Cardiac septum (tissue), 1 donor: ENCODE measurements at regions not wholly inside any gene's neighbourhood (a gene's known extent, or its start where the extent isn't known, plus 50 kb on each side); places are given as distances from the start of the nearest gene placed in this dataset.

ENCODE experiments used
- DNase-seq: peaks from one replicate; pipeline ENCODE4 v3.0.0-alpha.2; 2020; ENCODE audit warnings: low spot score
- intact Hi-C: fragments of 100-400 bp; cut with DNase I; formaldehyde crosslinking; loops from one replicate; pipeline ENCODE4 v1.14.0; 2022
- donor health status: DM: no; HTN: no; CAD: no.

GRCh38 chr6:163971841-163972838 lies 557.6 kb downstream of the QKI start:
- DNase-seq: no peak
- intact Hi-C loops: no loop called here

GRCh38 chr6:163970846-163971564 lies 556.5 kb downstream of the QKI start:
- DNase-seq: no peak
- intact Hi-C loops: no loop called here

GRCh38 chr6:163965426-163966348 lies 551.2 kb downstream of the QKI start:
- intact Hi-C loops: loop anchor here (1.0 to 10.0 kb wide), 2 partner anchors 144 to 959 kb away; no protein-coding TSS in a partner anchor
- no peak for DNase-seq

GRCh38 chr6:163964789-163965188 lies 550.3 kb downstream of the QKI start:
- intact Hi-C loops: loop anchor here (1.0 to 10.0 kb wide), 3 partner anchors 145 to 960 kb away; no protein-coding TSS in a partner anchor
- DNase-seq: no peak

GRCh38 chr6:163963205-163964120 lies 548.9 kb downstream of the QKI start:
- no peak for DNase-seq
- intact Hi-C loops: loop anchor here (2.0 to 10.0 kb wide), 4 partner anchors 143 to 961 kb away; no protein-coding TSS in a partner anchor

- no peak for DNase-seq
- intact Hi-C loops: loop anchor here (2.0 to 10.0 kb wide), 4 partner anchors 144 to 962 kb away; no protein-coding TSS in a partner anchor
Measured at GRCh38 chr6:163962627-163963117, 548.2 kb downstream of the QKI start.

- intact Hi-C loops: loop anchor here (5.0 to 10.0 kb wide), 2 partner anchors 213 to 965 kb away; no protein-coding TSS in a partner anchor
- no peak for DNase-seq
Measured at GRCh38 chr6:163960128-163960527, 545.6 kb downstream of the QKI start.

- intact Hi-C loops: loop anchor here (5.0 to 10.0 kb wide), 3 partner anchors 376 to 1104 kb away; no protein-coding TSS in a partner anchor
Measured at GRCh38 chr6:163958646-163959045, 544.1 kb downstream of the QKI start.

GRCh38 chr6:163956571-163957407 lies 542.3 kb downstream of the QKI start:
- peak; percentile 89 for DNase-seq
- intact Hi-C loops: loop anchor here (2.0 to 10.0 kb wide), 4 partner anchors 374 to 1102 kb away; no protein-coding TSS in a partner anchor

More at GRCh38 chr6:163958646-163959045, 544.1 kb downstream of the QKI start:
- no peak for DNase-seq

GRCh38 chr6:163955756-163956155 lies 541.2 kb downstream of the QKI start:
- intact Hi-C loops: loop anchor here (2.0 to 10.0 kb wide), 4 partner anchors 373 to 1101 kb away; no protein-coding TSS in a partner anchor
- DNase-seq: no peak

- intact Hi-C loops: loop anchor here (5.0 to 10.0 kb wide), 3 partner anchors 373 to 1100 kb away; no protein-coding TSS in a partner anchor
- no peak for DNase-seq
Measured at GRCh38 chr6:163955096-163955495, 540.6 kb downstream of the QKI start.

GRCh38 chr6:163954088-163954775 lies 539.7 kb downstream of the QKI start:
- intact Hi-C loops: loop anchor here (10.0 kb wide), 1 partner anchor 1099 kb away; no protein-coding TSS in a partner anchor
- DNase-seq: no peak

GRCh38 chr6:163952005-163952404 lies 537.5 kb downstream of the QKI start:
- intact Hi-C loops: loop anchor here (10.0 kb wide), 1 partner anchor 1097 kb away; no protein-coding TSS in a partner anchor
- DNase-seq: no peak

- intact Hi-C loops: loop anchor here (10.0 kb wide), 1 partner anchor 1097 kb away; no protein-coding TSS in a partner anchor
- DNase-seq: no peak
Measured at GRCh38 chr6:163951326-163951725, 536.8 kb downstream of the QKI start.

- intact Hi-C loops: loop anchor here (10.0 kb wide), 1 partner anchor 1095 kb away; no protein-coding TSS in a partner anchor
- DNase-seq: no peak
Measured at GRCh38 chr6:163950159-163950558, 535.6 kb downstream of the QKI start.

- DNase-seq: no peak
- intact Hi-C loops: loop anchor here (5.0 kb wide), 1 partner anchor 362 kb away; no protein-coding TSS in a partner anchor
Measured at GRCh38 chr6:163949431-163949830, 534.9 kb downstream of the QKI start.
